HUES64 (cell line): ENCODE measurements at regions not wholly inside any gene's neighbourhood (a gene's known extent, or its start where the extent isn't known, plus 50 kb on each side); places are given as distances from the start of the nearest gene placed in this dataset.
"Not testable (repeated sequence)": the region's sequence is repeated elsewhere in the genome, so short reads cannot be mapped to it uniquely, and the experiment has no call there.

Experiments used
- H3K27ac ChIP-seq: 2 replicates; pipeline ENCODE4 v1.7.0; 2013; ENCODE audit warnings: low read depth, low read length, inconsistent platforms
- H3K27me3 ChIP-seq: 2 replicates; pipeline ENCODE4 v1.6.1; 2013; ENCODE audit warnings: mild to moderate bottlenecking, low read length; ENCODE audit not compliant: insufficient read depth
- H3K36me3 ChIP-seq: 2 replicates; pipeline ENCODE4 v1.6.1; 2013; ENCODE audit warnings: mild to moderate bottlenecking, low read length; ENCODE audit not compliant: insufficient read depth
- H3K4me1 ChIP-seq: 2 replicates; pipeline ENCODE4 v1.6.1; 2013; ENCODE audit warnings: mild to moderate bottlenecking, low read length, moderate library complexity; ENCODE audit not compliant: insufficient read depth
- H3K4me3 ChIP-seq: 2 replicates; pipeline ENCODE4 v1.5.1; 2013; ENCODE audit warnings: mild to moderate bottlenecking, low read length, moderate library complexity
- H3K9ac ChIP-seq: 2 replicates; pipeline ENCODE4 v1.6.1; 2013; ENCODE audit warnings: mild to moderate bottlenecking, low read depth, low read length
- H3K9me3 ChIP-seq: 2 replicates; pipeline ENCODE4 v1.6.1; 2013; ENCODE audit warnings: low read depth, low read length; ENCODE audit not compliant: insufficient read depth
- WGBS: fragments of 150-250, 120-280 bp; methylation state at CpG from one replicate; pipeline ENCODE4 v1.1.7; 2013; ENCODE audit warnings: missing lambda C conversion rate; 5-methylcytosine and 5-hydroxymethylcytosine counted together

GRCh38 chr17:70453075-70453474 lies 283.7 kb downstream of the KCNJ2 start:
- H3K4me1 ChIP-seq, H3K9me3 ChIP-seq, H3K9ac ChIP-seq, H3K27me3 ChIP-seq, H3K4me3 ChIP-seq, H3K36me3 ChIP-seq, H3K27ac ChIP-seq: not testable (repeated sequence)
- WGBS = 95% methylated on average over 12 of the region's 12 CpGs

GRCh38 chr17:70454377-70454776 lies 285.0 kb downstream of the KCNJ2 start:
- H3K4me3 ChIP-seq = no peak overlapping the region
- 97% methylated on average over 3 of the region's 4 CpGs for WGBS

GRCh38 chr17:70454908-70455307 lies 285.6 kb downstream of the KCNJ2 start:
- no peak overlapping the region for H3K4me3 ChIP-seq
- H3K9me3 ChIP-seq = no peaks in the 10 kb centered on the region
- no peaks in the 10 kb centered on the region for H3K27me3 ChIP-seq
- no peak overlapping the region for H3K9ac ChIP-seq
- no peaks in the 10 kb centered on the region for H3K36me3 ChIP-seq
- H3K27ac ChIP-seq = no peak overlapping the region
- no peaks in the 10 kb centered on the region for H3K4me1 ChIP-seq

More at GRCh38 chr17:70454377-70454776, 285.0 kb downstream of the KCNJ2 start:
- Histone ChIP-seq H3K27ac (no peak overlapping the region), H3K4me1 (no peaks in the 10 kb centered on the region), H3K9ac (no peak overlapping the region), H3K36me3 (no peaks in the 10 kb centered on the region), H3K9me3 (no peaks in the 10 kb centered on the region), H3K27me3 (no peaks in the 10 kb centered on the region)

- Histone ChIP-seq H3K27ac (no peak overlapping the region), H3K9me3 (no peaks in the 10 kb centered on the region), H3K9ac (no peak overlapping the region), H3K4me1 (no peaks in the 10 kb centered on the region), H3K36me3 (no peaks in the 10 kb centered on the region), H3K4me3 (no peak overlapping the region), H3K27me3 (no peaks in the 10 kb centered on the region)
- 98% methylated on average over 2 of the region's 2 CpGs for WGBS
Observed at GRCh38 chr17:70464995-70465394, 295.7 kb downstream of the KCNJ2 start.

- 72% methylated on average over 1 of the region's 2 CpGs for WGBS
- Histone ChIP-seq H3K4me1 (no peaks in the 10 kb centered on the region), H3K36me3 (no peaks in the 10 kb centered on the region), H3K27ac (no peak overlapping the region), H3K9ac (no peak overlapping the region), H3K27me3 (no peaks in the 10 kb centered on the region), H3K9me3 (no peaks in the 10 kb centered on the region), H3K4me3 (no peak overlapping the region)
Observed at GRCh38 chr17:70468661-70469060, 299.3 kb downstream of the KCNJ2 start.

GRCh38 chr17:70473049-70473448 lies 303.7 kb downstream of the KCNJ2 start:
- Histone ChIP-seq H3K4me1 (no peaks in the 10 kb centered on the region), H3K27me3 (no peaks in the 10 kb centered on the region), H3K4me3 (no peak overlapping the region), H3K27ac (no peak overlapping the region), H3K9me3 (no peaks in the 10 kb centered on the region), H3K9ac (no peak overlapping the region), H3K36me3 (no peaks in the 10 kb centered on the region)
- WGBS = 96% methylated on average over 4 of the region's 4 CpGs

- over 99% methylated on average over 3 of the region's 3 CpGs for WGBS
Observed at GRCh38 chr17:70476368-70476767, 307.0 kb downstream of the KCNJ2 start.

GRCh38 chr17:70478902-70479301 lies 309.6 kb downstream of the KCNJ2 start:
- H3K27ac ChIP-seq = no peak overlapping the region
- H3K27me3 ChIP-seq = no peaks in the 10 kb centered on the region
- no peak overlapping the region for H3K9ac ChIP-seq
- no peaks in the 10 kb centered on the region for H3K4me1 ChIP-seq
- H3K36me3 ChIP-seq = no peaks in the 10 kb centered on the region
- WGBS = 93% methylated on average over 5 of the region's 5 CpGs
- peaks cover 11% of the 10 kb centered on the region for H3K9me3 ChIP-seq
- no peak overlapping the region for H3K4me3 ChIP-seq

More at GRCh38 chr17:70476368-70476767, 307.0 kb downstream of the KCNJ2 start:
- Histone ChIP-seq H3K27ac (no peak overlapping the region), H3K9ac (no peak overlapping the region), H3K4me1 (no peaks in the 10 kb centered on the region), H3K9me3 (no peaks in the 10 kb centered on the region), H3K36me3 (no peaks in the 10 kb centered on the region), H3K4me3 (no peak overlapping the region), H3K27me3 (no peaks in the 10 kb centered on the region)

- H3K4me3 ChIP-seq = no peak overlapping the region
- H3K36me3 ChIP-seq = no peaks in the 10 kb centered on the region
- H3K27ac ChIP-seq = no peak overlapping the region
Observed at GRCh38 chr17:70479779-70480178, 310.4 kb downstream of the KCNJ2 start.

GRCh38 chr17:70483624-70484023 lies 314.3 kb downstream of the KCNJ2 start:
- Histone ChIP-seq H3K4me1 (no peaks in the 10 kb centered on the region), H3K27ac (no peak overlapping the region), H3K36me3 (no peaks in the 10 kb centered on the region), H3K4me3 (no peak overlapping the region), H3K27me3 (no peaks in the 10 kb centered on the region), H3K9ac (no peak overlapping the region), H3K9me3 (peaks cover 16% of the 10 kb centered on the region)
- 96% methylated on average over 3 of the region's 3 CpGs for WGBS

More at GRCh38 chr17:70479779-70480178, 310.4 kb downstream of the KCNJ2 start:
- no peaks in the 10 kb centered on the region for H3K27me3 ChIP-seq
- no peak overlapping the region for H3K9ac ChIP-seq
- peaks cover 16% of the 10 kb centered on the region for H3K9me3 ChIP-seq
- H3K4me1 ChIP-seq = no peaks in the 10 kb centered on the region

GRCh38 chr17:70484050-70484449 lies 314.7 kb downstream of the KCNJ2 start:
- no peaks in the 10 kb centered on the region for H3K36me3 ChIP-seq
- no peaks in the 10 kb centered on the region for H3K4me1 ChIP-seq
- WGBS = 69% methylated on average over 4 of the region's 4 CpGs
- H3K9me3 ChIP-seq = peaks cover 16% of the 10 kb centered on the region
- H3K27ac ChIP-seq = no peak overlapping the region
- H3K27me3 ChIP-seq = no peaks in the 10 kb centered on the region
- H3K9ac ChIP-seq = no peak overlapping the region
- H3K4me3 ChIP-seq = no peak overlapping the region

- WGBS = 71% methylated on average over 4 of the region's 7 CpGs
- H3K4me1 ChIP-seq = no peaks in the 10 kb centered on the region
- no peak overlapping the region for H3K9ac ChIP-seq
- no peaks in the 10 kb centered on the region for H3K27me3 ChIP-seq
- H3K36me3 ChIP-seq = no peaks in the 10 kb centered on the region
- H3K9me3 ChIP-seq = peaks cover 16% of the 10 kb centered on the region
- H3K4me3 ChIP-seq = no peak overlapping the region
- H3K27ac ChIP-seq = no peak overlapping the region
Observed at GRCh38 chr17:70484496-70484895, 315.2 kb downstream of the KCNJ2 start.
